Myocyte (in vitro differentiated cells): ENCODE measurements at regions not wholly inside any gene's neighbourhood (a gene's known extent, or its start where the extent isn't known, plus 50 kb on each side); places are given as distances from the start of the nearest gene placed in this dataset.

ENCODE experiments used
- DNase-seq: peaks from one replicate; pipeline ENCODE4 v3.0.0-alpha.2; 2012; ENCODE audit warnings: low read depth

GRCh38 chr10:111200505-111201186 is 123.8 kb downstream of the ADRA2A start:
- DNase-seq = no peak

- DNase-seq = no peak
Observed at GRCh38 chr10:111203615-111204014, 126.8 kb downstream of the ADRA2A start.

GRCh38 chr10:111204838-111205237 is 128.0 kb downstream of the ADRA2A start:
- no peak for DNase-seq

GRCh38 chr10:111206521-111206920 is 129.7 kb downstream of the ADRA2A start:
- no peak for DNase-seq

- DNase-seq = no peak
Observed at GRCh38 chr10:111207500-111207899, 130.7 kb downstream of the ADRA2A start.

GRCh38 chr10:111208951-111209350 is 132.1 kb downstream of the ADRA2A start:
- no peak for DNase-seq

GRCh38 chr10:111209692-111210091 is 132.9 kb downstream of the ADRA2A start:
- no peak for DNase-seq

- DNase-seq = no peak
Observed at GRCh38 chr10:111211241-111211640, 134.4 kb downstream of the ADRA2A start.

GRCh38 chr10:111211706-111212105 is 134.9 kb downstream of the ADRA2A start:
- DNase-seq = no peak

- DNase-seq = no peak
Observed at GRCh38 chr10:111221682-111222480, 145.1 kb downstream of the ADRA2A start.

- DNase-seq = no peak
Observed at GRCh38 chr10:111222961-111223360, 146.1 kb downstream of the ADRA2A start.

GRCh38 chr10:111231779-111232178 is 154.9 kb downstream of the ADRA2A start:
- DNase-seq = no peak

- DNase-seq = peak; percentile 28
Observed at GRCh38 chr10:111233439-111233838, 156.6 kb downstream of the ADRA2A start.

GRCh38 chr10:111234234-111234913 is 157.5 kb downstream of the ADRA2A start:
- DNase-seq = no peak

GRCh38 chr10:111234914-111235302 is 158.1 kb downstream of the ADRA2A start:
- no peak for DNase-seq

- no peak for DNase-seq
Observed at GRCh38 chr10:111240348-111240747, 163.5 kb downstream of the ADRA2A start.

- DNase-seq = peak; percentile 8
Observed at GRCh38 chr10:111243126-111243525, 166.3 kb downstream of the ADRA2A start.

- DNase-seq = no peak
Observed at GRCh38 chr10:111246136-111246535, 169.3 kb downstream of the ADRA2A start.

- DNase-seq = no peak
Observed at GRCh38 chr10:111246814-111247452, 170.1 kb downstream of the ADRA2A start.

GRCh38 chr10:111247781-111248389 is 171.1 kb downstream of the ADRA2A start:
- DNase-seq = no peak

- no peak for DNase-seq
Observed at GRCh38 chr10:111249925-111250324, 173.1 kb downstream of the ADRA2A start.
